ENCODE measurements at regions not wholly inside any gene's neighbourhood (a gene's known extent, or its start where the extent isn't known, plus 50 kb on each side); places are given as distances from the start of the nearest gene placed in this dataset.

GRCh38 chr12:93079976-93080375 lies 150.9 kb upstream of the EEA1 start:
- no peak for TF ChIP-seq CTCF (IDR thresholded peaks at IDR 0.05; ENCODE audit: unreplicated experiment)
- Mint-ChIP-seq H3K4me1 (ENCODE audit: low read depth) (peaks cover 16% of the 10 kb centered on the region), H3K36me3 (ENCODE audit: insufficient read depth) (no peaks in the 10 kb centered on the region), H3K4me3 (ENCODE audit: low read depth) (no peak overlapping the region), H3K27me3 (no peaks in the 10 kb centered on the region), H3K27ac (peak overlapping the region; percentile 90), H3K9me3 (ENCODE audit: low read depth) (peaks cover 6% of the 10 kb centered on the region)
- no peak for DNase-seq (ENCODE audit: low spot score, unreplicated experiment)

GRCh38 chr12:93080452-93080851 lies 151.4 kb upstream of the EEA1 start:
- H3K27me3 Mint-ChIP-seq, result no peaks in the 10 kb centered on the region
- H3K27ac Mint-ChIP-seq, result peak overlapping the region; percentile 90
- peaks cover 9% of the 10 kb centered on the region for H3K9me3 Mint-ChIP-seq (ENCODE audit: low read depth)
- DNase-seq (ENCODE audit: low spot score, unreplicated experiment), result no peak
- H3K4me3 Mint-ChIP-seq (ENCODE audit: low read depth), result no peak overlapping the region
- no peak for TF ChIP-seq CTCF (IDR thresholded peaks at IDR 0.05; ENCODE audit: unreplicated experiment)
- peaks cover 18% of the 10 kb centered on the region for H3K4me1 Mint-ChIP-seq (ENCODE audit: low read depth)
- no peaks in the 10 kb centered on the region for H3K36me3 Mint-ChIP-seq (ENCODE audit: insufficient read depth)

- Mint-ChIP-seq H3K9me3 (ENCODE audit: low read depth) (peaks cover 5% of the 10 kb centered on the region), H3K4me3 (ENCODE audit: low read depth) (no peak overlapping the region), H3K36me3 (ENCODE audit: insufficient read depth) (no peaks in the 10 kb centered on the region), H3K27me3 (no peaks in the 10 kb centered on the region), H3K4me1 (ENCODE audit: low read depth) (peaks cover 19% of the 10 kb centered on the region), H3K27ac (peak overlapping the region; percentile 90)
- no peak for DNase-seq (ENCODE audit: low spot score, unreplicated experiment)
- no peak for TF ChIP-seq CTCF (IDR thresholded peaks at IDR 0.05; ENCODE audit: unreplicated experiment)
Measured at GRCh38 chr12:93080994-93081809, 152.1 kb upstream of the EEA1 start.

GRCh38 chr12:93081810-93082165 lies 152.7 kb upstream of the EEA1 start:
- H3K27me3 Mint-ChIP-seq, result no peaks in the 10 kb centered on the region
- no peak for TF ChIP-seq CTCF (IDR thresholded peaks at IDR 0.05; ENCODE audit: unreplicated experiment)
- no peak for DNase-seq (ENCODE audit: low spot score, unreplicated experiment)
- H3K4me1 Mint-ChIP-seq (ENCODE audit: low read depth), result peaks cover 19% of the 10 kb centered on the region
- H3K9me3 Mint-ChIP-seq (ENCODE audit: low read depth), result peaks cover 11% of the 10 kb centered on the region
- H3K27ac Mint-ChIP-seq, result no peak overlapping the region
- H3K36me3 Mint-ChIP-seq (ENCODE audit: insufficient read depth), result peaks cover 1% of the 10 kb centered on the region
- H3K4me3 Mint-ChIP-seq (ENCODE audit: low read depth), result no peak overlapping the region

- peaks cover 27% of the 10 kb centered on the region for H3K4me1 Mint-ChIP-seq (ENCODE audit: low read depth)
- no peak overlapping the region for H3K27ac Mint-ChIP-seq
- no peak for TF ChIP-seq CTCF (IDR thresholded peaks at IDR 0.05; ENCODE audit: unreplicated experiment)
- H3K27me3 Mint-ChIP-seq, result no peaks in the 10 kb centered on the region
- H3K4me3 Mint-ChIP-seq (ENCODE audit: low read depth), result no peak overlapping the region
- peaks cover 1% of the 10 kb centered on the region for H3K36me3 Mint-ChIP-seq (ENCODE audit: insufficient read depth)
- no peak for DNase-seq (ENCODE audit: low spot score, unreplicated experiment)
- H3K9me3 Mint-ChIP-seq (ENCODE audit: low read depth), result peaks cover 10% of the 10 kb centered on the region
Measured at GRCh38 chr12:93085383-93086287, 156.5 kb upstream of the EEA1 start.

All from progenitor cell of endocrine pancreas (in vitro differentiated cells).